ENCODE measurements at regions not wholly inside any gene's neighbourhood (a gene's known extent, or its start where the extent isn't known, plus 50 kb on each side); places are given as distances from the start of the nearest gene placed in this dataset.

GRCh38 chr14:76954394-76955190 is 73.9 kb downstream of the IRF2BPL start:
- TF ChIP-seq CTCF (IDR thresholded peaks at IDR 0.05 in 8 of 11, conservative IDR thresholded peaks at IDR 0.05 in 3 of 11), result no peak
- TF ChIP-seq POLR2A (IDR thresholded peaks at IDR 0.05), result no peak
- TF ChIP-seq POLR2AphosphoS5 (IDR thresholded peaks at IDR 0.05), result no peak
